ENCODE measurements at regions not wholly inside any gene's neighbourhood (a gene's known extent, or its start where the extent isn't known, plus 50 kb on each side); places are given as distances from the start of the nearest gene placed in this dataset.

GRCh38 chr21:25496825-25497482, 110.3 kb downstream of the MRPL39 start:
- TF ChIP-seq GATA2 (IDR thresholded peaks at IDR 0.05; ENCODE audit: low read depth, low read length) = no peak
- no peak for TF ChIP-seq GATA3 (IDR thresholded peaks at IDR 0.05; ENCODE audit: low read depth, low read length)

GRCh38 chr21:25494804-25495203, 112.5 kb downstream of the MRPL39 start:
- no peak for TF ChIP-seq GATA2 (IDR thresholded peaks at IDR 0.05; ENCODE audit: low read depth, low read length)
- no peak for TF ChIP-seq GATA3 (IDR thresholded peaks at IDR 0.05; ENCODE audit: low read depth, low read length)

- TF ChIP-seq GATA3 (IDR thresholded peaks at IDR 0.05; ENCODE audit: low read depth, low read length) = no peak
- TF ChIP-seq GATA2 (IDR thresholded peaks at IDR 0.05; ENCODE audit: low read depth, low read length) = no peak
Observed at GRCh38 chr21:25493722-25494121, 113.6 kb downstream of the MRPL39 start.

- no peak for TF ChIP-seq GATA3 (IDR thresholded peaks at IDR 0.05; ENCODE audit: low read depth, low read length)
- no peak for TF ChIP-seq GATA2 (IDR thresholded peaks at IDR 0.05; ENCODE audit: low read depth, low read length)
Observed at GRCh38 chr21:25491267-25491666, 116.0 kb downstream of the MRPL39 start.

GRCh38 chr21:25490742-25491141, 116.5 kb downstream of the MRPL39 start:
- TF ChIP-seq GATA3 (IDR thresholded peaks at IDR 0.05; ENCODE audit: low read depth, low read length) (no peak), GATA2 (IDR thresholded peaks at IDR 0.05; ENCODE audit: low read depth, low read length) (no peak)

GRCh38 chr21:25489673-25490072, 117.6 kb downstream of the MRPL39 start:
- no peak for TF ChIP-seq GATA2 (IDR thresholded peaks at IDR 0.05; ENCODE audit: low read depth, low read length)
- no peak for TF ChIP-seq GATA3 (IDR thresholded peaks at IDR 0.05; ENCODE audit: low read depth, low read length)

- TF ChIP-seq GATA2 (IDR thresholded peaks at IDR 0.05; ENCODE audit: low read depth, low read length) (no peak), GATA3 (IDR thresholded peaks at IDR 0.05; ENCODE audit: low read depth, low read length) (no peak)
Observed at GRCh38 chr21:25487046-25487594, 120.2 kb downstream of the MRPL39 start.

- TF ChIP-seq GATA3 (IDR thresholded peaks at IDR 0.05; ENCODE audit: low read depth, low read length) (no peak), GATA2 (IDR thresholded peaks at IDR 0.05; ENCODE audit: low read depth, low read length) (no peak)
Observed at GRCh38 chr21:25485914-25486313, 121.4 kb downstream of the MRPL39 start.

GRCh38 chr21:25467896-25468295, 139.4 kb downstream of the MRPL39 start:
- TF ChIP-seq GATA2 (IDR thresholded peaks at IDR 0.05; ENCODE audit: low read depth, low read length) = no peak
- TF ChIP-seq GATA3 (IDR thresholded peaks at IDR 0.05; ENCODE audit: low read depth, low read length) = no peak

- TF ChIP-seq GATA2 (IDR thresholded peaks at IDR 0.05; ENCODE audit: low read depth, low read length) (no peak), GATA3 (IDR thresholded peaks at IDR 0.05; ENCODE audit: low read depth, low read length) (no peak)
Observed at GRCh38 chr21:25466470-25466869, 140.8 kb downstream of the MRPL39 start.

- TF ChIP-seq GATA2 (IDR thresholded peaks at IDR 0.05; ENCODE audit: low read depth, low read length) (no peak), GATA3 (IDR thresholded peaks at IDR 0.05; ENCODE audit: low read depth, low read length) (no peak)
Observed at GRCh38 chr21:25465263-25465662, 142.0 kb downstream of the MRPL39 start.

- TF ChIP-seq GATA3 (IDR thresholded peaks at IDR 0.05; ENCODE audit: low read depth, low read length) (no peak), GATA2 (IDR thresholded peaks at IDR 0.05; ENCODE audit: low read depth, low read length) (no peak)
Observed at GRCh38 chr21:25464275-25464674, 143.0 kb downstream of the MRPL39 start.

GRCh38 chr21:25462517-25462971, 144.7 kb downstream of the MRPL39 start:
- TF ChIP-seq GATA2 (IDR thresholded peaks at IDR 0.05; ENCODE audit: low read depth, low read length) (no peak), GATA3 (IDR thresholded peaks at IDR 0.05; ENCODE audit: low read depth, low read length) (no peak)

GRCh38 chr21:25461725-25462124, 145.6 kb downstream of the MRPL39 start:
- TF ChIP-seq GATA3 (IDR thresholded peaks at IDR 0.05; ENCODE audit: low read depth, low read length) = no peak
- no peak for TF ChIP-seq GATA2 (IDR thresholded peaks at IDR 0.05; ENCODE audit: low read depth, low read length)

- TF ChIP-seq GATA3 (IDR thresholded peaks at IDR 0.05; ENCODE audit: low read depth, low read length) (no peak), GATA2 (IDR thresholded peaks at IDR 0.05; ENCODE audit: low read depth, low read length) (no peak)
Observed at GRCh38 chr21:25459993-25460392, 147.3 kb downstream of the MRPL39 start.
